Effector CD4-positive, alpha-beta T cell (primary cell): ENCODE measurements at regions not wholly inside any gene's neighbourhood (a gene's known extent, or its start where the extent isn't known, plus 50 kb on each side); places are given as distances from the start of the nearest gene placed in this dataset.
"Not testable (repeated sequence)": the region's sequence is repeated elsewhere in the genome, so short reads cannot be mapped to it uniquely, and the experiment has no call there.

Source experiments
- DNase-seq: peaks from one replicate; pipeline ENCODE4 v3.0.0-alpha.2; 2020

GRCh38 chr15:26070095-26070532, 207.0 kb upstream of the ATP10A start:
- no peak for DNase-seq

- DNase-seq: no peak
These were observed 206.1 kb upstream of the ATP10A start for GRCh38 chr15:26069231-26069641.

- DNase-seq: no peak
These were observed 203.8 kb upstream of the ATP10A start for GRCh38 chr15:26066896-26067295.

DNA sequence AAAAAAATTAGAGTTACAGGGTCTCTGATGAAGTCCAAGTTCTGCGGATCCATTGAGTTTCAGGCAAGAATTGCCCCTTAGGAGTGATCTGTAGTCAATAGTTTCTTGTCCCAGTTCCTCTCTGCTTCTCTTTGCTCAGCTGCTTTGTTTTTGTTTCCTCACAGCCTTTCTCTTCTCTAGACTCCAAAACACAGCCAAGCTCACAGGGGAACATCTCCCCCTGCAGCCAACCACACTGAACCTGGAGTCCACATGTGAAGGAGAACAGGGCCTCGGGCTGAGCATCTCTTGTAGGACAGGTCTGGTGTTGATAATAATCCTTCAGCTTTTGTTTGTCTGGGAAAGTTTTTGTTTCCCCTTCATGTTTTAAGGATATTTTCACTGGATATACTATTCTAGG, 202.6 kb upstream of the ATP10A start:
- no peak for DNase-seq

GRCh38 chr15:26061248-26061647, 198.1 kb upstream of the ATP10A start:
- no peak for DNase-seq

GRCh38 chr15:26056766-26057165, 193.6 kb upstream of the ATP10A start:
- DNase-seq: not testable (repeated sequence)

DNA sequence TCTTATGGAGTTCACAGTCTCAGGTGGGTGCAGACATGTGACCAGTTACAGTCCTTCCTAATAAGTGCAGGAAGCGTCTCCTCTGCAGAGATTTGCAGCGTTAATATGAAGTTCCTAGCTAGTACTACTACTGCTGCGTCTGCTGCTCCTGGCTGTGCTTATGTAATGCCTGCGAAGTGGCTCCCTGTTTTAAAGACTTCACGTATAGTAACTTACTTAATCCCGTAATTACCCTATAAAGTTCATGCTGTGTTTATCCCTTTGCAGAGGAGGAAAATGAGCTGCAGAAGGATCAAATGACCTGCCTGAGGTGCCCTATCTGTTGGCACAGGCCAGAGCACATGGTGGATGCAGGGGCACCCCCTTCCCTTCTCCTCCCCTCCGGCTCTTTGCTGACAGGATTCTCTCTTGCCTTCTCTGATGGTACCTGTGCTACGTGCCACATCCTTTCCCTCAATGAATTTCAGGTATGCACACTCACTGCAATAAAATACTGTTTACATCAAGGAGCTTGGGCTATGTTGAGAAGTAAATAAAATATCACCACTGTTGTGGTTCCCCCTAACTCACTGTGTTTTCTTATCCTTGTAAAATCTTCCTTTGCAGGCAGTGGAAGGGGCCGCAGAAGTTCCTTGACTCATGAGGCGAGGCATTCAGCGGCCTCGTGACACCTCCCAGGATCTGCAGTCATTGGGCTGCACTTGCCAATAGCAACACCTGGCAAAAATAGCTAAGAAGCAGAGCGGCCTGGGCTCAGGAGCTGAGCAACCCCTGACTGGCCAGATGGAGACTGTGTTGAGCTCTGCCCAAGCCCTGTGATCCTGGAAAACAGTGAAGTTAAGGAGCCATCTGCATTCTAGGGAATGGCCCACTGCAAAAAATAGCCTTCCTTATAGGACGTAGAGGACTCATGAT, 188.9 kb upstream of the ATP10A start:
- no peak for DNase-seq

- DNase-seq: no peak
These were observed 187.9 kb upstream of the ATP10A start for GRCh38 chr15:26050984-26051383.

- no peak for DNase-seq
These were observed 187.0 kb upstream of the ATP10A start for GRCh38 chr15:26049900-26050657.

DNA sequence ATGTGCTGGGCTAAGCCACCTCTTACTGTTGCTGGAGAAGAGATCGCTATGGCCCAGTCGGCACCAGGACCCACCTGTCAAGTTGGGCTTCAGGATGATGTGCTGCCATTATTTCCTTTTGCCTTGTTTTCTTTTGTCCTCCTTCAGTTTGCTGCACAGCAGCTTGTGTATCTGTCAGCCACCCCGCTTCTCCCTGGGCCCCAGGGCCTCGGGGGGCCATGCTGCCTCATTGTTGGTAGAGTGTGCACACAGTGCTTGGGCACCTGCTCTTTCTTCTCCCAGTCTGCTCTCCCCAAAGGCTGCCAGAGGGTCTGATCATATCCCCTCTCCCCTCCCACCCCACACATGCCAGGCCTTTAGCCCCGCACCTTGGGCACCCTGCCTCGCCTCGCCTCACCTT, 185.5 kb upstream of the ATP10A start:
- no peak for DNase-seq

DNA sequence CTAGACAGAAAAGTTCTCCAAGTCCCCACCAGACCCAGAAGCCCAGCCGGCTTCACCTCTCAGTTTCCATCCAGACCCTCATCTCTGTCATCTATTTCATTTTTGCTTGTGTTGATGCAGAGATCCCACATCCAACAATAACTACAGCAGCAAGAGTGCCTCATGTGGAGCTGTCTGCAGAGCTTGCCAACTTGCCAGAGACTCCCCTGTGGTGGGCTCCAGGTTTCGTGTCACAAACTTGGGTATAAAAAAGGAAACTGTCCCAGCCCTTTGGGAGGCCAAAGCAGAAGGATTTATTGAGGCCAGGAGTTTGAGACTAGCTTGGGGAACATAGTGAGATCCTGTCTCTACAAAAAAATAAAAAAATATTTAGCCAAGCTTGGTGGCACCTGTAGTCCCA, 182.4 kb upstream of the ATP10A start:
- DNase-seq: no peak

GRCh38 chr15:26043018-26043417, 179.9 kb upstream of the ATP10A start:
- no peak for DNase-seq

- no peak for DNase-seq
These were observed 175.6 kb upstream of the ATP10A start for GRCh38 chr15:26038693-26039092.

DNA sequence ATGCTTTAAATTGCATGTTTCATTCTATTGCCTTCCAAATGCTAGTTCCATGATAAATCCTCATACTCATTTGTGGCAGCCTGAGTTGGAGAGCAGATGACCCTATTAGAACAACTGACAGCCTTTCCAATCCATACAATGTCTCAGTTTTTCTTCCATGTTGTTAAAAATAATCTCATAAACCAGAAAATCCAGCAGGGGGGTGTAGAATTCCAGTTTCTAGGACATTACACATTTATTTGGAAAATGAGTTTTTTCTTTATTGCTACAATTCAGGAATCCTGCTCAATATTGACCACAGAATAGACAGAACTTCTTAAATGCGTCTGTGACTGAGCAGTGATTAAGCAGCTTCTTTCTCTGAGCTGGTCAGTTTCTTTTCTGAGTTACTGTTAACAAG, 174.2 kb upstream of the ATP10A start:
- no peak for DNase-seq

GRCh38 chr15:26033493-26033892, 170.4 kb upstream of the ATP10A start:
- no peak for DNase-seq

DNA sequence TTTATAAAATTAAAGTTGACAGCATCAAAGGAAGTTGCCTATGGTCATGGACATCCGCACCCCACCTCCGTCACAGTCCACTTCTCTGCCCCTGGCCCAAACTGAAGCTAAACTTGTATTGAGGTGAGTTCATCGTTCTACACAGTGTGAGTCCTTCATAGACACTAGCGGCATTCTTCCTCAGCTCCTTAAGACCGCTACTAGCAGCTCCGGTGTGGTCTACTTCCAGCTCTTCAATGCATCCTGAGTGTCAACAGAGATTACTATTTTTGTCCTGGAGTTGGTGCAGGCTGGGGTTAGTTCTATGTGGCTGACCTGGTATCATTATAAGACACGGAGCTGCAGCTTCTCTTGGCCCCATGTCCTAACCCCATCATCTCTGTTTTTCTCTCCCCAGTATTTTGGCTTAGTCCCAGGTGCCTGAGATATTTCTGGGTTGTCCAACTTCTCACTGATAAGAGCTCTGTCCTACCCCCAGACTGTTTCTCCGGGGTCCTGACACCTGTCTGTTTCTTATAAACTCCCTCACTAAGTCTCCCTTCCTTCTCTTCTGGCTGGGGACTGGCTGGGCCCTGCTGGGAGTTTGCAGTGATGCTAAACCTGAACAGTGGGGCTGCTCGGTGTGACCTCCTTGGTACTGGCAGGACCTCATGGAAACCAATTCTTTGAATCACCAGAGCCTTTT, 169.2 kb upstream of the ATP10A start:
- no peak for DNase-seq

- not testable (repeated sequence) for DNase-seq
These were observed 166.5 kb upstream of the ATP10A start for GRCh38 chr15:26029586-26029985.

DNA sequence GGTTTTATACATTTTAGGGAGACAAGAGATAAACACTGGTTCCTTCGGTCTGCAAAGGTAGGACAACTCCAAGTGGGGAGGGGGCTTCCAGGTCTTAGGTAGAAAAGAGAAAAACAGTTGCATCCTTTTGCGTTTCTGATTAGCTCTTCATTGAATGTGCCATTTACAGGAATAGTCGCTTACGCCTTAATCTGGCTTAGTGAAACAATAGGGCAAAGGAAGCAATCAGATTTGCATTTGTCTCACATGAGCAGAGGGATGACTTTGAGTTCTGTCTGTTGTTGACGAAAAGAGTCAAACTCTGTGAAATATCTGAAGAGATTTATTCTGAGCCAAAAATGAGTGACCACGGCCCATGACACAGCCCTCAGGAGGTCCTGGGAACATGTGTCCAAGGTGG, 166.0 kb upstream of the ATP10A start:
- DNase-seq: no peak

DNA sequence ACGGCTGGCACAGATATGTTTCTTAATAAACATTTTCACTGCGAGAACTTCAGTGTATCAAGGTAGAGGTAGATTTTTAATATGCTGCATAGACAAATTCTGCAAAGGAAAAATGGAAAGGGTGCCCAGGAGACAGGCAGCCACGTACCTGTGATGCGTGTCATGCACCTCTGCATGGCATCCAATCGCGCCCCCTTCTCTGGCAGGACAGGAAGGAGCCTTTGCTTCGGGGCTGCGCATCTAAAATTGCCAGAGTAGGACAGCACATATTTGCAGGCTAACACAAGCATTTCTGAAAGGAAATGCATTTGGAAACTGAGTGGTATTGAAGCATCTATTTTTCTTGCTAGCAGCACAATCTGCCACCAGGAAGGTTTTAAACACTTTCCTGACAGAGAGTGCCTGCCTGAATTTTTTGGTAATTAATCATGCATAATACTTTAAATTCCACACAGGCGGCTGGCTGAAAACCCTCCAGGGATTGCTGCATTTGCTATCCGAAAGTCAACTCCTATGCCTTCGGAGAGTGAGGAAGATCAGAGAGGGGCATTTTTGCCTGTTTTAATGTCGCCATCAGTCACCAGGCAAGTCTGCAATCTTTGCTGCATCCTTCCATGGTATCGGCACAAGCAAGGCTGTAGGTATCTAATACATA, 165.1 kb upstream of the ATP10A start:
- DNase-seq: no peak

DNA sequence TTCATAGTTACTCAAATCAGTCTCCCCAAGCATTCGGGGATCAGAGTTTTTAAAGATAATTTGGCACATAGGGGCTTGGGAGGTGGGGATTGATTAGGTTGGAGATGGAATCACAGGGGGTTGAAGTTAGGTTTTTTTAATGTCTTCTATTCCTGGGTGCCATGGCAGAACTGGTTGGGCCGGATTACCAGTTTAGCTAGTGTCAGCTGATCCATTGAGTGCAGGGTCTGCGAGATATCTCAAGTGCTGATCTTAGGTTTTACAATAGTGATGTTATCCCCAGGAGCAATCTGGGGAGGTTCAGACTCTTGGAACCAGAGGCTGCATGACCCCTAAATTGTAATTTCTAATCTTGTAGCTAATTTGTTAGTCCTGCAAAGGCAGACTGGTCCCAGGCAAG, 163.5 kb upstream of the ATP10A start:
- DNase-seq: not testable (repeated sequence)

DNA sequence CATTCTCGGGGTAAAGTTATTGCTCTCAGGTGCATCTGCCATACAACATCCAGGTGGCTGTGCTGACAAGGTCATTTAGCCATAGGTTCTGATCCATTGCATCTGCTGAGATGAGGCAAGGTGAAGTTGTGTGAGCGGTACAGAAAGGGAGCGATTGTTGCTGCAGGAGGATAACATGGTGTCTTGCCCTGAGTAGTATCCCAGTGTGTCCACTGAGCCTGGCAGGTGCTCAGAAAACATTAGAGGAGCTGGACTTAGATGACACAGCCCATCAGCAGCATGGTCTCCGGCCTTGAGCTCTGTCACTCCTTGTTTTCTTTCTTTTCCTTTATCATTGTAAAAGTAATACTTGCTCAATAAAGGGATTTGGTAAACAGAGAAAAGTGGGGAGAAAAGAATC, 161.1 kb upstream of the ATP10A start:
- DNase-seq: no peak

- no peak for DNase-seq
These were observed 160.6 kb upstream of the ATP10A start for GRCh38 chr15:26023691-26024090.

- DNase-seq: no peak
These were observed 160.1 kb upstream of the ATP10A start for GRCh38 chr15:26023231-26023630.
